GM12892 (cell line): ENCODE measurements at regions not wholly inside any gene's neighbourhood (a gene's known extent, or its start where the extent isn't known, plus 50 kb on each side); places are given as distances from the start of the nearest gene placed in this dataset.

ENCODE experiments used
- DNase-seq: peaks from one replicate; pipeline ENCODE4 v3.0.0; 2011; ENCODE audit not compliant: insufficient read length
- FAIRE-seq: peaks from 2 replicates; lab custom pipeline; 2011; peaks lifted over from hg19 to GRCh38; lab: Jason Lieb, UNC
- POLR2A ChIP-seq: IDR thresholded peaks from 2 replicates; pipeline ENCODE4 v1.6.1; 2011; ENCODE audit warnings: low read depth, low read length, control low read depth
- POLR2AphosphoS5 ChIP-seq: IDR thresholded peaks from 2 replicates; pipeline ENCODE4 v1.6.1; 2011; ENCODE audit warnings: low read depth, low read length, control low read depth
- TAF1 ChIP-seq: IDR thresholded peaks from 2 replicates; pipeline ENCODE4 v1.6.1; 2011; ENCODE audit warnings: low read depth, mild to moderate bottlenecking, control low read depth, low read length, borderline replicate concordance

DNA sequence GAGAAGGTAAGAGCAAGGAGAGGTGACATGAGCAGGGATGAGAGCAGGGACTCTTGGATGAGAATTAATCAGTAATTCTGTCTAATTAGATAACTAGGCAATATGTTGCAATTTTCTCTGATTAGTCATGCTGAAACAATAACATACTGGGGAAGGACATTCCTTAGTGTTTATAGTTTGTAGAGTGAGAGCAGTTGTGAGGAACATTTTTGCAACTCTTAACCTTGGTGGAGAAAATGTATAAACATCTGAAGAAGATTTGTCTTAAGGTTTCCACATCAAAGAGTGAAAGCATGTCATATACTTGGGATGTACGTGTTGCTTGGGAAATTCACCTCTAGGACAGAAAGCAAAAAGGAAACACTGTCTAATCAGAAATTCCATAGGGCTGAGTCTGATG, 955.4 kb upstream of the FANCL start:
- DNase-seq (no peak), FAIRE-seq (no peak)
- TF ChIP-seq TAF1 (no peak), POLR2AphosphoS5 (no peak), POLR2A (no peak)

DNA sequence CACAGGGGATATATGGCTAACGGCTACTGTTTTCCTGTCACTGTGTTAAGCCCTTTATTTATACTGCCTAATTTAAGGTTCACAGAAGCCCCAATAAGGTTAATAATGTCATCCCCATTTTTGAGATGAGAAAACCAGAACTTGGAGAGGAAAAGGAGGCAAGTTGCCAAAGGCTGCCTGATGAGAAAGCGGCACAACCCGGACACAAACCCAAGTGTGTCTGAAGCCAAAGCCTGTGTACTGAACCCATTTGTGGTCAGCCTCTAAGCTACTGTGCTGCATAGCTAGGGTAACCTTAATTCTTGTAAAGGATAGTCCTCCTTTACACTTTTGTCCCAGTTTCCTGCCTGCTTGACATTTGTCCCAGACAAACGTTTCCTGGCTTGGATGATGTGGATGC, 954.7 kb upstream of the FANCL start:
- no peak for DNase-seq
- no peak for TF ChIP-seq POLR2AphosphoS5
- no peak for TF ChIP-seq POLR2A
- TF ChIP-seq TAF1 = no peak
- no peak for FAIRE-seq

- TF ChIP-seq TAF1 = no peak
- TF ChIP-seq POLR2AphosphoS5 = no peak
- TF ChIP-seq POLR2A = no peak
- FAIRE-seq = no peak
- no peak for DNase-seq
Measured at GRCh38 chr2:59191781-59192180, 950.7 kb upstream of the FANCL start.

GRCh38 chr2:59190518-59190917, 949.4 kb upstream of the FANCL start:
- DNase-seq (no peak), FAIRE-seq (no peak)
- TF ChIP-seq TAF1 (no peak), POLR2AphosphoS5 (no peak), POLR2A (no peak)

DNA sequence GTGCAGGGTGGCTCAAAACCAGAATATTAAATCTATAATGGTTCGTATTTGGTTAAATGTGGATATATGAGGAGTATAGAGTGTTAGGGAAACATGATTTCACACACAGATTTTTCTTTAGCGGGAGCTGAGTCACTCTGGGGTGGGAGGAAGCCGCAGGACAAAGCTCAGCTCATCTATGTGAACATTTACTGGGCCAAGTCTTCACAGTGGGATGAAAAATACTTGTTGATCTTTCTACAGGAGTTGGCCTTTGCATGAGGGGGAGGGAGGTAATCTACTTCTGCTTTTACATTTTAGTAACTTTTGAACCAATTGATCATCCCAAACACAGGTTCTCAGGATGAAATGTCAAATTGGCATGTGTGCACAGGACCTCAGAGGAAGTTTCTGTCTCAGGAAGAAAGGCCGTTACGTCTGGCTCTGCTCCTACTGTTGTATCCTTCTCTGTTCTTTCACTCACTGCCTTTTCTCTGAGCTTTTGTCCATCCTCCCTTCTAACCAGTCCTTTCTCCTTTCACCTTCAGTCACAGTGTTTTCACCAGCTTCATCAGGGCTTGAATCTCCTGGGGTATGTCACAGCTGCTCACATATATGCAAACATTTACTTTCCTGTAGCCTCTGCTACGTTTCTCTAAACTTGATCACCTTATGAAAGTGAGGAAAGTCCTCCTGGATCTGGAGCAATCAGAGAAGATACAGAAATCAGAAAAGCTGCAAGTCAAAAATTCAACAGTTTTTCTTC, 943.3 kb upstream of the FANCL start:
- TF ChIP-seq POLR2A (no peak), POLR2AphosphoS5 (no peak), TAF1 (no peak)
- no peak for DNase-seq
- no peak for FAIRE-seq

GRCh38 chr2:59183070-59183469, 941.9 kb upstream of the FANCL start:
- FAIRE-seq (no peak), DNase-seq (no peak)
- TF ChIP-seq POLR2A = no peak
- no peak for TF ChIP-seq POLR2AphosphoS5
- TF ChIP-seq TAF1 = no peak

DNA sequence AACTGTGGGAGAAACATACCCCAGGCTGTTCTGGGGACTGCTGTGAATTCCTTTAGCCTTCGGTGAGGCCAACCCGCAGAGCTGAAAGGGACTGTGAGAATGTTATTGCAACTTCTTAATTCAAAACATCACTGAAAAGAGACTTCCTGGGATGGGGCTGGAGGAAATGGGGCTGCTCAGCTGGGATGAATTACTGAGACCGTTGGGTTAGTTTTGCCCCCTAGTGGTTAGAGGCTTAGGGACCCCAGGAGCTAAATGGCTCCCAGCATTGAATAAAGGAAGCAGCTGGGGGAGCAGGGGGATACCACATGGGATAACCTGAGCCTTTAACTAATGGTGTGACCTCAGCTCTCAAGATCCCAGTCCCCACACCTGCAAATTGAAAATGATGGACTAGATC, 941.1 kb upstream of the FANCL start:
- TF ChIP-seq TAF1 (no peak), POLR2AphosphoS5 (no peak), POLR2A (no peak)
- FAIRE-seq = no peak
- DNase-seq = no peak

GRCh38 chr2:59181347-59181746, 940.2 kb upstream of the FANCL start:
- TF ChIP-seq POLR2A (no peak), TAF1 (no peak), POLR2AphosphoS5 (no peak)
- FAIRE-seq (no peak), DNase-seq (no peak)

DNA sequence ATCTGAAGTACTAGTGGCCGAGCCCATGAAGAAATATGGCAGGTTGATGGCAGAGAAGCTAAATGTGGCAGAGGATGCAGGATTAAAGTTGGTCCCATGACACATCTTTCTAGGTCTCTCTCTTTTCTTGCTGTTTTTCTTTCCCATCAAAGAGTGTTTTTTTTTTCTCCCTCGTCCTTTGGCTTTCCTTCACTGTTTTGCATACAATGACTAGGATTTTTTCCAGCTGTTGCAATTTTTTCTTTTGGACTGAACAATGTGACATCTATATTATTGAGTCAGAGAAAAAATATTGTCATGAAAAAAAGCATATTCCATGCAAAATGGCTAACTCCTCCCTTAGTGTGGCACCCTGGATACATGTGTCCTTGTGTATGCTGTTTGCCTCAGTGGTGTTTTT, 939.5 kb upstream of the FANCL start:
- no peak for FAIRE-seq
- no peak for DNase-seq
- TF ChIP-seq POLR2A = no peak
- TF ChIP-seq POLR2AphosphoS5 = no peak
- TF ChIP-seq TAF1 = no peak

- no peak for DNase-seq
Measured at GRCh38 chr2:59180111-59180510, 939.0 kb upstream of the FANCL start.

DNA sequence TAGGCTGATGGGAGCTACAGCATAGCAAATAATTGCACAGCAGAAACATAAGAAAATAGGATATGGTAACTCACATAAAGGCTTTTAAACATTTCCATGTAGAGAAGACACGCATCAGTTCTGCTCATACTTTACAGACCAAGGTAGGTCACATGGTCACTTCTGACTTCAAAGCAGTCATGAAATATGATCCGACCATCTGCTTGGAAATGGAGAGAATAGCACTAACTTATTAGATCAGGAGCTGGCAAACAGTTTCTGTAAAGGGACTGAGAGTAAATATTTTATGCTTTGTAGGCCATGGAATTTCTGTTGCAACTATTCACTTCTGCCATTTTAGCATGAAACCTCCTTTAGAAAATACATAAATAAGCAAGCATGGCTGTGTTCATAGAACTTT, 936.6 kb upstream of the FANCL start:
- DNase-seq (no peak), FAIRE-seq (no peak)
- TF ChIP-seq POLR2AphosphoS5 (no peak), TAF1 (no peak), POLR2A (no peak)

More at GRCh38 chr2:59180111-59180510, 939.0 kb upstream of the FANCL start:
- TF ChIP-seq TAF1 (no peak), POLR2A (no peak), POLR2AphosphoS5 (no peak)
- FAIRE-seq = no peak

DNA sequence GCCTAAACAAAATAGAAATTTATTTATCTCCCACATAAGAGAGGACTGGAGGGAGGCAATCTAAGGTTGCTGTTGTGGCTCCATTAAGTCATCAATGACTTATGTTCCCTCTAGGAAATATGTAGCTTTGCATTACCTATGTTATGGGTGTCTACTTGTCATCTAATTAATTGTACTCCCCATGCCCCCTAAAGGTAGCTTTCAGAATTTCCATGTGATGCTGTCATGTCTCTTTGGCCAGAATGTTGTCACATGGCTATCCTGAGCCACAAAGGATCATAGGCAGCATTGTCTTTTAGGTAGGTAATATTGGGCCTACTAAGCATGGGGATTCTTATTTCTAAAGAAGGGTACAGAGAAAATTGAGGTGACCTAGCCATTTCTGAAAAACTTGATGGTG, 935.6 kb upstream of the FANCL start:
- DNase-seq (no peak), FAIRE-seq (no peak)
- TF ChIP-seq POLR2A (no peak), POLR2AphosphoS5 (no peak), TAF1 (no peak)
